Activated naive CD4-positive, alpha-beta T cell treated with anti-CD3 and anti-CD28 coated beads, Interleukin-2, amount 50 U/mL, for 24 hours (primary cell): ENCODE measurements at regions not wholly inside any gene's neighbourhood (a gene's known extent, or its start where the extent isn't known, plus 50 kb on each side); places are given as distances from the start of the nearest gene placed in this dataset.
A peak's percentile ranks its signal among the peaks of the same experiment; 100 is the strongest.

Experiments used
- H3K27ac Mint-ChIP-seq: one replicate; pipeline ENCODE4 v1.8.0; 2021; ENCODE audit warnings: mild to moderate bottlenecking, mixed read lengths
- H3K27me3 Mint-ChIP-seq: one replicate; pipeline ENCODE4 v1.8.0; 2021; ENCODE audit warnings: mixed read lengths
- H3K36me3 Mint-ChIP-seq: one replicate; pipeline ENCODE4 v1.8.0; 2021; ENCODE audit warnings: mixed read lengths
- H3K4me1 Mint-ChIP-seq: one replicate; pipeline ENCODE4 v1.8.0; 2021; ENCODE audit warnings: mixed read lengths
- H3K4me3 Mint-ChIP-seq: one replicate; pipeline ENCODE4 v1.8.0; 2021; ENCODE audit warnings: mild to moderate bottlenecking, mixed read lengths
- H3K9me3 Mint-ChIP-seq: one replicate; pipeline ENCODE4 v1.8.0; 2021; ENCODE audit warnings: mixed read lengths

GRCh38 chr7:155917836-155918430 is 105.7 kb upstream of the SHH start:
- H3K27me3 Mint-ChIP-seq: no peaks in the 10 kb centered on the region
- no peak overlapping the region for H3K27ac Mint-ChIP-seq
- H3K4me3 Mint-ChIP-seq: no peak overlapping the region
- H3K36me3 Mint-ChIP-seq: no peaks in the 10 kb centered on the region
- H3K9me3 Mint-ChIP-seq: peaks cover 3% of the 10 kb centered on the region
- no peaks in the 10 kb centered on the region for H3K4me1 Mint-ChIP-seq

GRCh38 chr7:155916926-155917655 is 104.8 kb upstream of the SHH start:
- Mint-ChIP-seq H3K36me3 (no peaks in the 10 kb centered on the region), H3K9me3 (peaks cover 7% of the 10 kb centered on the region), H3K4me3 (no peak overlapping the region), H3K4me1 (no peaks in the 10 kb centered on the region), H3K27ac (peak overlapping the region; percentile 19), H3K27me3 (no peaks in the 10 kb centered on the region)

GRCh38 chr7:155914341-155914740 is 102.1 kb upstream of the SHH start:
- Mint-ChIP-seq H3K27me3 (no peaks in the 10 kb centered on the region), H3K36me3 (no peaks in the 10 kb centered on the region), H3K9me3 (peaks cover 7% of the 10 kb centered on the region), H3K4me1 (no peaks in the 10 kb centered on the region), H3K4me3 (no peak overlapping the region), H3K27ac (no peak overlapping the region)

GRCh38 chr7:155913719-155914118 is 101.5 kb upstream of the SHH start:
- Mint-ChIP-seq H3K9me3 (peaks cover 7% of the 10 kb centered on the region), H3K36me3 (no peaks in the 10 kb centered on the region), H3K4me3 (no peak overlapping the region), H3K27ac (no peak overlapping the region), H3K27me3 (no peaks in the 10 kb centered on the region), H3K4me1 (no peaks in the 10 kb centered on the region)

- no peaks in the 10 kb centered on the region for H3K36me3 Mint-ChIP-seq
- H3K27ac Mint-ChIP-seq: no peak overlapping the region
- peaks cover 7% of the 10 kb centered on the region for H3K9me3 Mint-ChIP-seq
- H3K27me3 Mint-ChIP-seq: no peaks in the 10 kb centered on the region
- H3K4me3 Mint-ChIP-seq: no peak overlapping the region
- no peaks in the 10 kb centered on the region for H3K4me1 Mint-ChIP-seq
Measured at GRCh38 chr7:155913291-155913690, 101.0 kb upstream of the SHH start.

- H3K36me3 Mint-ChIP-seq: no peaks in the 10 kb centered on the region
- H3K27ac Mint-ChIP-seq: no peak overlapping the region
- H3K4me3 Mint-ChIP-seq: no peak overlapping the region
- no peaks in the 10 kb centered on the region for H3K27me3 Mint-ChIP-seq
- peaks cover 7% of the 10 kb centered on the region for H3K9me3 Mint-ChIP-seq
- no peaks in the 10 kb centered on the region for H3K4me1 Mint-ChIP-seq
Measured at GRCh38 chr7:155911471-155912105, 99.3 kb upstream of the SHH start.

GRCh38 chr7:155908385-155908784 is 96.1 kb upstream of the SHH start:
- H3K27me3 Mint-ChIP-seq: peaks cover 2% of the 10 kb centered on the region
- no peaks in the 10 kb centered on the region for H3K4me1 Mint-ChIP-seq
- H3K27ac Mint-ChIP-seq: no peak overlapping the region
- peaks cover 7% of the 10 kb centered on the region for H3K9me3 Mint-ChIP-seq
- no peak overlapping the region for H3K4me3 Mint-ChIP-seq
- no peaks in the 10 kb centered on the region for H3K36me3 Mint-ChIP-seq

- H3K36me3 Mint-ChIP-seq: no peaks in the 10 kb centered on the region
- H3K9me3 Mint-ChIP-seq: peaks cover 1% of the 10 kb centered on the region
- H3K27ac Mint-ChIP-seq: no peak overlapping the region
- H3K4me3 Mint-ChIP-seq: no peak overlapping the region
- H3K27me3 Mint-ChIP-seq: peaks cover 2% of the 10 kb centered on the region
- H3K4me1 Mint-ChIP-seq: no peaks in the 10 kb centered on the region
Measured at GRCh38 chr7:155907450-155908200, 95.4 kb upstream of the SHH start.

- Mint-ChIP-seq H3K4me1 (no peaks in the 10 kb centered on the region), H3K9me3 (no peaks in the 10 kb centered on the region), H3K27me3 (peaks cover 2% of the 10 kb centered on the region), H3K27ac (no peak overlapping the region), H3K4me3 (no peak overlapping the region), H3K36me3 (no peaks in the 10 kb centered on the region)
Measured at GRCh38 chr7:155901176-155901575, 88.9 kb upstream of the SHH start.

GRCh38 chr7:155899596-155899995 is 87.3 kb upstream of the SHH start:
- peaks cover under 1% of the 10 kb centered on the region for H3K27me3 Mint-ChIP-seq
- no peak overlapping the region for H3K27ac Mint-ChIP-seq
- no peak overlapping the region for H3K4me3 Mint-ChIP-seq
- H3K4me1 Mint-ChIP-seq: no peaks in the 10 kb centered on the region
- no peaks in the 10 kb centered on the region for H3K36me3 Mint-ChIP-seq
- no peaks in the 10 kb centered on the region for H3K9me3 Mint-ChIP-seq

- H3K27ac Mint-ChIP-seq: no peak overlapping the region
- no peaks in the 10 kb centered on the region for H3K27me3 Mint-ChIP-seq
- no peaks in the 10 kb centered on the region for H3K4me1 Mint-ChIP-seq
- H3K36me3 Mint-ChIP-seq: no peaks in the 10 kb centered on the region
- H3K9me3 Mint-ChIP-seq: no peaks in the 10 kb centered on the region
- no peak overlapping the region for H3K4me3 Mint-ChIP-seq
Measured at GRCh38 chr7:155897758-155898386, 85.6 kb upstream of the SHH start.

- Mint-ChIP-seq H3K4me1 (no peaks in the 10 kb centered on the region), H3K9me3 (no peaks in the 10 kb centered on the region), H3K36me3 (no peaks in the 10 kb centered on the region), H3K27me3 (no peaks in the 10 kb centered on the region), H3K4me3 (no peak overlapping the region), H3K27ac (no peak overlapping the region)
Measured at GRCh38 chr7:155896531-155897263, 84.4 kb upstream of the SHH start.

GRCh38 chr7:155893664-155894063 is 81.4 kb upstream of the SHH start:
- H3K4me3 Mint-ChIP-seq: no peak overlapping the region
- no peaks in the 10 kb centered on the region for H3K27me3 Mint-ChIP-seq
- no peaks in the 10 kb centered on the region for H3K9me3 Mint-ChIP-seq
- H3K4me1 Mint-ChIP-seq: no peaks in the 10 kb centered on the region
- H3K27ac Mint-ChIP-seq: no peak overlapping the region
- no peaks in the 10 kb centered on the region for H3K36me3 Mint-ChIP-seq

GRCh38 chr7:155893176-155893575 is 80.9 kb upstream of the SHH start:
- Mint-ChIP-seq H3K27ac (no peak overlapping the region), H3K27me3 (no peaks in the 10 kb centered on the region), H3K36me3 (no peaks in the 10 kb centered on the region), H3K4me3 (no peak overlapping the region), H3K9me3 (no peaks in the 10 kb centered on the region), H3K4me1 (no peaks in the 10 kb centered on the region)
